ENCODE measurements at regions not wholly inside any gene's neighbourhood (a gene's known extent, or its start where the extent isn't known, plus 50 kb on each side); places are given as distances from the start of the nearest gene placed in this dataset.

GRCh38 chr5:67407979-67408378 is 211.4 kb upstream of the CD180 start:
- Histone ChIP-seq H3K27me3 (ENCODE audit: low read length) (no peaks in the 10 kb centered on the region), H3K79me2 (ENCODE audit: insufficient read depth, low read length) (no peaks in the 10 kb centered on the region), H3K4me2 (ENCODE audit: low read depth, low read length, poor library complexity, severe bottlenecking) (no peak overlapping the region), H3K9me3 (ENCODE audit: insufficient read depth, low read length) (no peaks in the 10 kb centered on the region), H3F3A (ENCODE audit: insufficient read depth) (no peaks in the 10 kb centered on the region), H3K36me3 (ENCODE audit: low read length) (no peaks in the 10 kb centered on the region), H4K20me1 (ENCODE audit: low read depth, low read length) (no peaks in the 10 kb centered on the region), H2AFZ (ENCODE audit: low read depth, low read length, severe bottlenecking) (no peak overlapping the region), H3K9ac (ENCODE audit: low read length) (no peak overlapping the region), H3K9me2 (replicated peaks; ENCODE audit: insufficient read depth, low read length) (no peaks in the 10 kb centered on the region; the same call in 1 of the 2 replicates), H3K27ac (ENCODE audit: low read depth, low read length) (no peak overlapping the region), H3K4me3 (ENCODE audit: insufficient read depth, low read length, poor library complexity, severe bottlenecking) (no peak overlapping the region)
- TF ChIP-seq CTCF (IDR thresholded peaks at IDR 0.05; ENCODE audit: insufficient read depth, low read length, poor library complexity, severe bottlenecking) (no peak), EZH2phosphoT487 (conservative IDR thresholded peaks at IDR 0.05; ENCODE audit: low read length) (no peak)

- no peaks in the 10 kb centered on the region for H3K9me3 ChIP-seq (ENCODE audit: insufficient read depth, low read length)
- H3K9ac ChIP-seq (ENCODE audit: low read length): no peak overlapping the region
- H3K9me2 ChIP-seq (replicated peaks; ENCODE audit: insufficient read depth, low read length): no peaks in the 10 kb centered on the region; the same call in 1 of the 2 replicates
- H3K36me3 ChIP-seq (ENCODE audit: low read length): no peaks in the 10 kb centered on the region
- no peak overlapping the region for H3K4me2 ChIP-seq (ENCODE audit: low read depth, low read length, poor library complexity, severe bottlenecking)
- no peak overlapping the region for H2AFZ ChIP-seq (ENCODE audit: low read depth, low read length, severe bottlenecking)
- no peak for TF ChIP-seq CTCF (IDR thresholded peaks at IDR 0.05; ENCODE audit: insufficient read depth, low read length, poor library complexity, severe bottlenecking)
- TF ChIP-seq EZH2phosphoT487 (conservative IDR thresholded peaks at IDR 0.05; ENCODE audit: low read length): no peak
- no peak overlapping the region for H3K27ac ChIP-seq (ENCODE audit: low read depth, low read length)
- H3K27me3 ChIP-seq (ENCODE audit: low read length): no peaks in the 10 kb centered on the region
- no peak overlapping the region for H3K4me3 ChIP-seq (ENCODE audit: insufficient read depth, low read length, poor library complexity, severe bottlenecking)
- H3K79me2 ChIP-seq (ENCODE audit: insufficient read depth, low read length): no peaks in the 10 kb centered on the region
- no peaks in the 10 kb centered on the region for H4K20me1 ChIP-seq (ENCODE audit: low read depth, low read length)
- H3F3A ChIP-seq (ENCODE audit: insufficient read depth): no peaks in the 10 kb centered on the region
Measured at GRCh38 chr5:67405755-67406154, 209.2 kb upstream of the CD180 start.

- H3K9me3 ChIP-seq (ENCODE audit: insufficient read depth, low read length): no peaks in the 10 kb centered on the region
- no peaks in the 10 kb centered on the region for H3K79me2 ChIP-seq (ENCODE audit: insufficient read depth, low read length)
- no peak overlapping the region for H3K4me2 ChIP-seq (ENCODE audit: low read depth, low read length, poor library complexity, severe bottlenecking)
- no peaks in the 10 kb centered on the region for H4K20me1 ChIP-seq (ENCODE audit: low read depth, low read length)
- no peak overlapping the region for H2AFZ ChIP-seq (ENCODE audit: low read depth, low read length, severe bottlenecking)
- no peaks in the 10 kb centered on the region for H3F3A ChIP-seq (ENCODE audit: insufficient read depth)
- no peak overlapping the region for H3K4me3 ChIP-seq (ENCODE audit: insufficient read depth, low read length, poor library complexity, severe bottlenecking)
- H3K9me2 ChIP-seq (replicated peaks; ENCODE audit: insufficient read depth, low read length): no peaks in the 10 kb centered on the region; the same call in 1 of the 2 replicates
- H3K27me3 ChIP-seq (ENCODE audit: low read length): no peaks in the 10 kb centered on the region; the same call in 1 of the 2 replicates
- no peak overlapping the region for H3K27ac ChIP-seq (ENCODE audit: low read depth, low read length)
- no peaks in the 10 kb centered on the region for H3K36me3 ChIP-seq (ENCODE audit: low read length)
- TF ChIP-seq CTCF (IDR thresholded peaks at IDR 0.05; ENCODE audit: insufficient read depth, low read length, poor library complexity, severe bottlenecking) (no peak), EZH2phosphoT487 (conservative IDR thresholded peaks at IDR 0.05; ENCODE audit: low read length) (no peak)
- H3K9ac ChIP-seq (ENCODE audit: low read length): no peak overlapping the region
Measured at GRCh38 chr5:67405101-67405364, 208.4 kb upstream of the CD180 start.
